ENCODE measurements at regions not wholly inside any gene's neighbourhood (a gene's known extent, or its start where the extent isn't known, plus 50 kb on each side); places are given as distances from the start of the nearest gene placed in this dataset.

- Histone ChIP-seq H3K4me3 (no peak overlapping the region), H3K27ac (no peak overlapping the region), H3K36me3 (no peaks in the 10 kb centered on the region), H3K4me1 (ENCODE audit: low read depth) (no peaks in the 10 kb centered on the region), H3K9me3 (ENCODE audit: low read depth) (no peaks in the 10 kb centered on the region), H3K27me3 (no peaks in the 10 kb centered on the region)
- TF ChIP-seq, protein P1, sequence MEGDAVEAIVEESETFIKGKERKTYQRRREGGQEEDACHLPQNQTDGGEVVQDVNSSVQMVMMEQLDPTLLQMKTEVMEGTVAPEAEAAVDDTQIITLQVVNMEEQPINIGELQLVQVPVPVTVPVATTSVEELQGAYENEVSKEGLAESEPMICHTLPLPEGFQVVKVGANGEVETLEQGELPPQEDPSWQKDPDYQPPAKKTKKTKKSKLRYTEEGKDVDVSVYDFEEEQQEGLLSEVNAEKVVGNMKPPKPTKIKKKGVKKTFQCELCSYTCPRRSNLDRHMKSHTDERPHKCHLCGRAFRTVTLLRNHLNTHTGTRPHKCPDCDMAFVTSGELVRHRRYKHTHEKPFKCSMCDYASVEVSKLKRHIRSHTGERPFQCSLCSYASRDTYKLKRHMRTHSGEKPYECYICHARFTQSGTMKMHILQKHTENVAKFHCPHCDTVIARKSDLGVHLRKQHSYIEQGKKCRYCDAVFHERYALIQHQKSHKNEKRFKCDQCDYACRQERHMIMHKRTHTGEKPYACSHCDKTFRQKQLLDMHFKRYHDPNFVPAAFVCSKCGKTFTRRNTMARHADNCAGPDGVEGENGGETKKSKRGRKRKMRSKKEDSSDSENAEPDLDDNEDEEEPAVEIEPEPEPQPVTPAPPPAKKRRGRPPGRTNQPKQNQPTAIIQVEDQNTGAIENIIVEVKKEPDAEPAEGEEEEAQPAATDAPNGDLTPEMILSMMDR (IDR thresholded peaks at IDR 0.05; ENCODE audit: low read depth, low read length) = no peak
- DNase-seq (ENCODE audit: low read depth in 1 of 2, low spot score in 1 of 2) = no peak
Measured at GRCh38 chr12:115443351-115443938, 759.5 kb upstream of the TBX3 start.

DNA sequence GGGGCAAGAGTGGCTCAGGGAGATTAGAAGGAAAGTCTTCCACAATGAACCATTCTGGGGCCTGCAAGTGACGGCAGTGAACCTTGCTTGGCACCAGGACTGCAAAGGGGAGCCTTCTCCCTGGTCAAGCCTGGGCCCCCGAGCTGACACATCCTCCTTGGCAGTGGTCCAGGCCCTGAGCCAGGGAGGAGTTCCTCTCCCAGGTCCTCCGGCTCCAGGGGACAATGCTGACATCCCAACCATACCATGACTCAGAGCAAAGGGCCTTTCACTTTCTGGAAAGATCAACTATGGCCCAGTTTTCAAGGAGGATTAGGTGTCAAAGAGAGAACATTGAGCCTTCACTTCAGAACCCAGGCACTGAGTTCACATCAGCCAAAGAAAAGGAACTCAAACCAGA is 756.5 kb upstream of the TBX3 start:
- H3K4me1 ChIP-seq (ENCODE audit: low read depth) = peaks cover 6% of the 10 kb centered on the region
- no peaks in the 10 kb centered on the region for H3K36me3 ChIP-seq
- H3K4me3 ChIP-seq = no peak overlapping the region
- H3K27me3 ChIP-seq = no peaks in the 10 kb centered on the region
- TF ChIP-seq, protein P1 (IDR thresholded peaks at IDR 0.05; ENCODE audit: low read depth, low read length) = no peak
- no peak overlapping the region for H3K27ac ChIP-seq
- no peaks in the 10 kb centered on the region for H3K9me3 ChIP-seq (ENCODE audit: low read depth)
- peak in 1 of 2 donors; percentile 61 for DNase-seq (ENCODE audit: low read depth in 1 of 2, low spot score in 1 of 2)

GRCh38 chr12:115439008-115439601 is 755.1 kb upstream of the TBX3 start:
- DNase-seq (ENCODE audit: low read depth in 1 of 2, low spot score in 1 of 2) = no peak
- TF ChIP-seq, protein P1 (IDR thresholded peaks at IDR 0.05; ENCODE audit: low read depth, low read length) = no peak
- H3K27ac ChIP-seq = no peak overlapping the region
- no peaks in the 10 kb centered on the region for H3K36me3 ChIP-seq
- H3K27me3 ChIP-seq = no peaks in the 10 kb centered on the region
- H3K4me1 ChIP-seq (ENCODE audit: low read depth) = peaks cover 6% of the 10 kb centered on the region
- H3K9me3 ChIP-seq (ENCODE audit: low read depth) = no peaks in the 10 kb centered on the region
- no peak overlapping the region for H3K4me3 ChIP-seq

GRCh38 chr12:115438314-115438713 is 754.3 kb upstream of the TBX3 start:
- Histone ChIP-seq H3K9me3 (ENCODE audit: low read depth) (no peaks in the 10 kb centered on the region), H3K36me3 (no peaks in the 10 kb centered on the region), H3K27me3 (no peaks in the 10 kb centered on the region), H3K4me3 (no peak overlapping the region), H3K27ac (no peak overlapping the region), H3K4me1 (ENCODE audit: low read depth) (peaks cover 6% of the 10 kb centered on the region)
- TF ChIP-seq, protein P1 (IDR thresholded peaks at IDR 0.05; ENCODE audit: low read depth, low read length) = no peak
- DNase-seq (ENCODE audit: low read depth in 1 of 2, low spot score in 1 of 2) = no peak

- DNase-seq (ENCODE audit: low read depth in 1 of 2, low spot score in 1 of 2) = no peak
- Histone ChIP-seq H3K9me3 (ENCODE audit: low read depth) (no peaks in the 10 kb centered on the region), H3K4me3 (no peak overlapping the region), H3K4me1 (ENCODE audit: low read depth) (peaks cover 6% of the 10 kb centered on the region), H3K27ac (no peak overlapping the region), H3K36me3 (no peaks in the 10 kb centered on the region), H3K27me3 (no peaks in the 10 kb centered on the region)
- TF ChIP-seq, protein P1 (IDR thresholded peaks at IDR 0.05; ENCODE audit: low read depth, low read length) = no peak
Measured at GRCh38 chr12:115437061-115437567, 753.1 kb upstream of the TBX3 start.
